HepG2 (cell line): ENCODE measurements at regions not wholly inside any gene's neighbourhood (a gene's known extent, or its start where the extent isn't known, plus 50 kb on each side); places are given as distances from the start of the nearest gene placed in this dataset.
"Not testable (repeated sequence)": the region's sequence is repeated elsewhere in the genome, so short reads cannot be mapped to it uniquely, and the experiment has no call there.

Source experiments
- ARNT ChIP-seq: fragments of 450-650 bp; IDR thresholded peaks from 2 replicates; pipeline ENCODE4 v1.6.1; 2017
- BRCA1 ChIP-seq: sonication (generic); formaldehyde crosslinking; IDR thresholded peaks from 2 replicates; pipeline ENCODE4 v1.4.0; 2020; ENCODE audit warnings: missing genetic modification reagents
- ESRRA ChIP-seq: sonication (generic); formaldehyde crosslinking; IDR thresholded peaks from 2 replicates; pipeline ENCODE4 v1.5.1; 2020; ENCODE audit warnings: mild to moderate bottlenecking, low read depth, missing genetic modification reagents
- MEIS2 ChIP-seq: sonication (generic); formaldehyde crosslinking; IDR thresholded peaks from 2 replicates; pipeline ENCODE4 v1.9.0; 2021; ENCODE audit warnings: mild to moderate bottlenecking, missing genetic modification reagents
- NR3C1 ChIP-seq: sonication (generic); formaldehyde crosslinking; IDR thresholded peaks from 2 replicates; pipeline ENCODE4 v1.4.0; 2020; ENCODE audit warnings: missing genetic modification reagents
- PRMT3 ChIP-seq: sonication (generic); formaldehyde crosslinking; IDR thresholded peaks from 2 replicates; pipeline ENCODE4 v1.8.1; 2022; ENCODE audit warnings: low read depth, mild to moderate bottlenecking, moderate library complexity, missing genetic modification reagents, borderline replicate concordance
- TARDBP ChIP-seq: sonication (generic); formaldehyde crosslinking; IDR thresholded peaks from 2 replicates; pipeline ENCODE4 v1.8.0; 2022; ENCODE audit warnings: mild to moderate bottlenecking, missing genetic modification reagents
- ZBTB7B ChIP-seq: sonication (generic); formaldehyde crosslinking; IDR thresholded peaks from 2 replicates; pipeline ENCODE4 v1.4.0; 2020; ENCODE audit warnings: missing genetic modification reagents
- ZFAT ChIP-seq: sonication (generic); formaldehyde crosslinking; conservative IDR thresholded peaks from 2 replicates; pipeline ENCODE4 v1.8.1; 2023; ENCODE audit warnings: missing genetic modification reagents, inconsistent platforms
- ZNF253 ChIP-seq: sonication (generic); formaldehyde crosslinking; IDR thresholded peaks from 2 replicates; pipeline ENCODE4 v1.8.0; 2022; ENCODE audit warnings: mild to moderate bottlenecking, missing genetic modification reagents, borderline replicate concordance
- ZNF510 ChIP-seq: sonication (generic); formaldehyde crosslinking; IDR thresholded peaks from 2 replicates; pipeline ENCODE4 v1.4.0; 2020; ENCODE audit warnings: low read depth, mild to moderate bottlenecking, missing genetic modification reagents
- ZNF777 ChIP-seq: sonication (generic); formaldehyde crosslinking; IDR thresholded peaks from 2 replicates; pipeline ENCODE4 v1.4.0; 2020; ENCODE audit warnings: missing genetic modification reagents
- TF ChIP-seq, protein P1 (sequence below): sonication (generic); formaldehyde crosslinking; conservative IDR thresholded peaks from 2 replicates; pipeline ENCODE4 v1.4.0; 2020; ENCODE audit warnings: missing genetic modification reagents
- TF ChIP-seq, protein P2 (sequence below): sonication (generic); formaldehyde crosslinking; IDR thresholded peaks from 2 replicates; pipeline ENCODE4 v1.5.0; 2020; ENCODE audit warnings: mild to moderate bottlenecking, missing genetic modification reagents, moderate library complexity

DNA sequence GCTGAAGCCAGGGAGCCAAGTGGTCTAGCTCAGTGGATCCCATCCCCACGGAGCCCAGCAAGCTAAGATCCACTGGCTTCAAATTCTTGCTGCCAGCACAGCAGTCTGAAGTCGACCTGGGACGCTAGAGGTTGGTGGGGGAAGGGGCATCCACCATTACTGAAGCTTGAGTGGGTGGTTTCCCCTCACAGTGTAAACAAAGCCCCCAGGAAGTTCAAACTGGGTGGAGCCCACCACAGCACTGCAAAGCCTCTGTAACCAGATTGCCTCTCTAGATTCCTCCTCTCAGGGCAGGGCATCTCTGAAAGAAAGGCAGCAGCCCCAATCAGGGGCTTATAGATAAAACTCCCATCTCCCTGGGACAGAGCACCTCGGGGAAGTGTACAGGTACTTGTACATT lies 58.1 kb downstream of the TEX51 start:
- TF ChIP-seq ARNT; MEIS2; ZNF510; NR3C1; TARDBP (CRISPR knock-in tag); PRMT3 (CRISPR knock-in tag); ZNF253; ZFAT; ESRRA (CRISPR knock-in tag); ZBTB7B (CRISPR knock-in tag); ZNF777 (CRISPR knock-in tag); BRCA1 (CRISPR knock-in tag): not testable (repeated sequence)
- TF ChIP-seq, protein P1, sequence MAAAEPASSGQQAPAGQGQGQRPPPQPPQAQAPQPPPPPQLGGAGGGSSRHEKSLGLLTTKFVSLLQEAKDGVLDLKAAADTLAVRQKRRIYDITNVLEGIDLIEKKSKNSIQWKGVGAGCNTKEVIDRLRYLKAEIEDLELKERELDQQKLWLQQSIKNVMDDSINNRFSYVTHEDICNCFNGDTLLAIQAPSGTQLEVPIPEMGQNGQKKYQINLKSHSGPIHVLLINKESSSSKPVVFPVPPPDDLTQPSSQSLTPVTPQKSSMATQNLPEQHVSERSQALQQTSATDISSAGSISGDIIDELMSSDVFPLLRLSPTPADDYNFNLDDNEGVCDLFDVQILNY (CRISPR knock-in tag), result not testable (repeated sequence)
- TF ChIP-seq, protein P2, sequence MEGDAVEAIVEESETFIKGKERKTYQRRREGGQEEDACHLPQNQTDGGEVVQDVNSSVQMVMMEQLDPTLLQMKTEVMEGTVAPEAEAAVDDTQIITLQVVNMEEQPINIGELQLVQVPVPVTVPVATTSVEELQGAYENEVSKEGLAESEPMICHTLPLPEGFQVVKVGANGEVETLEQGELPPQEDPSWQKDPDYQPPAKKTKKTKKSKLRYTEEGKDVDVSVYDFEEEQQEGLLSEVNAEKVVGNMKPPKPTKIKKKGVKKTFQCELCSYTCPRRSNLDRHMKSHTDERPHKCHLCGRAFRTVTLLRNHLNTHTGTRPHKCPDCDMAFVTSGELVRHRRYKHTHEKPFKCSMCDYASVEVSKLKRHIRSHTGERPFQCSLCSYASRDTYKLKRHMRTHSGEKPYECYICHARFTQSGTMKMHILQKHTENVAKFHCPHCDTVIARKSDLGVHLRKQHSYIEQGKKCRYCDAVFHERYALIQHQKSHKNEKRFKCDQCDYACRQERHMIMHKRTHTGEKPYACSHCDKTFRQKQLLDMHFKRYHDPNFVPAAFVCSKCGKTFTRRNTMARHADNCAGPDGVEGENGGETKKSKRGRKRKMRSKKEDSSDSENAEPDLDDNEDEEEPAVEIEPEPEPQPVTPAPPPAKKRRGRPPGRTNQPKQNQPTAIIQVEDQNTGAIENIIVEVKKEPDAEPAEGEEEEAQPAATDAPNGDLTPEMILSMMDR, result not testable (repeated sequence)
